Left hindlimb (tissue), 1 donor: ENCODE measurements at regions not wholly inside any gene's neighbourhood (a gene's known extent, or its start where the extent isn't known, plus 50 kb on each side); places are given as distances from the start of the nearest gene placed in this dataset.
A peak's percentile ranks its signal among the peaks of the same experiment; 100 is the strongest.
"Not testable (repeated sequence)": the region's sequence is repeated elsewhere in the genome, so short reads cannot be mapped to it uniquely, and the experiment has no call there.

Experiments
- DNase-seq: peaks from one replicate; pipeline ENCODE4 v3.0.0-alpha.2; 2018

DNA sequence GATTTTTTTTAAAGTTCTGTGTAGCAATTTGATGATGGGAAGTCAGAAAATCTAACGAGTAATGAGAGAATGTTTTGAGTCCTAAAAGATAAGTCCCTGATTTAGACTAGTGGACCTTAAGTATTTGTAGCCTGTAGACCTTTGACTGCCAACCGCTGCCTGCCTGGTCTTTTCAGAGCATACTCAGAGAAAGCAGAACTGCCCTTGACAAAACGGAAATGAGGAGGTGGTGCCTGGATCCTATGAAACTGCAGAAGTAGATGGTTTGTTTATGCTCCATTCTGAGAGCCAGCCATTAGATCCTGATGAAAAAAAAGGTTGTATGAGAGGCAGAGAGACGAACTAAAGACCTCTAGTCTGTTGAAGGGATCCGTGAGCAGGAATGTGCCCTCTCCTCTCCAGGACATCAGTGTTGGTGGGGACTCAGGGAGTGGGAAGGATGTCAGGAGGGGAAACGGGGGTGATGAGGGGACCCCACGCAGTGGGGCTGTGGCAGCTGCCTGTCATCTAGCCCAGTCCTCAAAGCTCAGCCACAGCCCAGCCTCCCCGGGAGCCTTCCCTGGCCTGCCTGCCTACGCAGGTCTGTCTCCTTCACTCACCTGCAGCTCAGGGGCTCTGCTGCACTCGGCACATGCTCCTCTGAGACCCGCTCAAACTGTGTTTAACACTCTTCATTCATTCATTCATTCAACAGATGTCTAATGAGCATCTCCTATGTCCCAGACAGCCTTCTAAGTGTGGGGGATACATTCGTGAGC, 447.5 kb downstream of the AACS start:
- no peak for DNase-seq

DNA sequence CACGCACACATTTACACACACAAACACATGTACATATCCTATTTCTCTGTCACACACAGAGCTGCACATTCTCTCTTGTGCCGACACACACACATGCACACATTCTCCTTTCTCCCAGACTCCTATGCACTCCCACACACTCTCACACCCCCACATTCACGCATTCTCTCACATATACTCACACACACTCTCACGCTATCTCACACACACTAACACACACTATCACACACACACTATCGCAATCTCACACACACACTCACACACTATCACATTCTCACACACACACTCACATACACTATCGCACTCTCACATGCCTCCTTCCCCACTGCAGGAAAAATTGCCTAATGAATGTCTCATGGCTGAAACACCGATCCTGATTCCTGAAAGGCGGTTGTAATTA, 450.7 kb downstream of the AACS start:
- DNase-seq, result no peak

- DNase-seq, result peak; percentile 40
These were observed 452.8 kb downstream of the AACS start for GRCh38 chr12:125518074-125518473.

GRCh38 chr12:125519026-125519651, 453.9 kb downstream of the AACS start:
- no peak for DNase-seq

DNA sequence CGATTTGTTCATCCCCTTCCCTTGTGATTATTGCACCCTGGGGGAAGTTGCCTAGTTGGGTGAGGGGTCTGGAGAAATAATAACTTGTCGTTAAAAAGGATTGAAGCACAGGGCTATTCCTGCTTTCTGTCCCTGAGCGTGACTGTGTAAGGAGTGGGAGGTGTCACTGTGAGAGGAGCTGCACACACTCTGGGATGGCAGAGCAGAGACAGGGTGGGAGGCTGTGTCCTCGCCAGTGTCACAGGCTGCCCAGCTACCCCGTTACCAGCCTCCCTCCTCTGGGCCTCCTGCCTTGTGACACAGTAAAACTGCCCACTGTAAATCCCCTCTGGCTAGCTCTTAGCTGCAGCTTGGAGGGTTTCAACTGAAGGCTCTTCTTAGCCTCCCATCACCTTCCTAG, 460.6 kb downstream of the AACS start:
- DNase-seq, result no peak

DNA sequence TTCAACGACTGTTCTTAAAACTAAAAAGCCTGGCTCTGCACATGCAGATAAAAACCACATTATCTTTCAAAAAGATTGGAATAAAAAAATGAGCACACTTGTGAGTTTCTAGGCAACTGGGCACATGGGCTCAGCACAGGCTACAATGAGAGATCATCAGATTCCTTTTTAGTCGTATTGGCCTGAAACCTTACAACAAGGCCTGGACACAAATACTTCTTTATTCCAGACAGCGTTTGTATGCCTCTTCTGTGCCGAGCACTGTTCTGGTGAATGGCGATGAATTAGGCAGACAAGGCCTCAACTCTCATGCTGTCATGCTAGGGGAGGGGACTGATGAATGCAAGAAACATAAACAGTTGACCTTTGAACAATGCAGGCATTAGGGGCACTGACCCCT, 463.0 kb downstream of the AACS start:
- no peak for DNase-seq

- DNase-seq, result no peak
These were observed 465.0 kb downstream of the AACS start for GRCh38 chr12:125530201-125530600.

GRCh38 chr12:125530876-125531275, 465.6 kb downstream of the AACS start:
- no peak for DNase-seq

GRCh38 chr12:125531574-125531973, 466.3 kb downstream of the AACS start:
- DNase-seq, result no peak

DNA sequence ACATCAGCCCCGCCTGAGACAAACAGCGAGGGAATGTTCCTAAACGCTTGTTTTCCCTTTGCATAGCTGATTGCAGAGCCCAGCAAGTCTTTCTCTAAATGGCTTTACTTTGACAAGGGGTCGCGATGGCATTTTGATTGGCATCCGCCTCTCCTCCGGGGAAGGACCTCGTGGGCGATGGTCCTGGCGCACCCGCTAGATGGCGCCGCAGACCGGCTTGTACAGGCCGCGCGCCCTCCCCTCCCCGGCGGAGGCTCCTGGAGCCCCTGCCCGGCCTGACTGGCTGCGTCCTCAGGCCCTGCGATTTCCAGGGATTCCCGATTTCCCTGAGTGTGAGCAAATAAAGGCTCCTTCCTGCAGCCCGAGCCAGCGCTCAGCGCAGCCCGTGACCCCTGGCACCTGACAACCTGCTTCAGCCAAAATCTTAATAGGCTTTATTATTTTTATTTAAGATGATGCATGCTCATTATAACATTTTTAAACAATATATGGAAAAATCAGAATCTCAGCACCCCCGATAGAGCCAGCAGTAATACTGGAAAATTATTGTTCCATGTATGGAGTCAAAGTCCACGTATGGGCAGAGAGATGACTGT, 468.3 kb downstream of the AACS start:
- peak; percentile 36 for DNase-seq

GRCh38 chr12:125538401-125539199, 473.4 kb downstream of the AACS start:
- no peak for DNase-seq

DNA sequence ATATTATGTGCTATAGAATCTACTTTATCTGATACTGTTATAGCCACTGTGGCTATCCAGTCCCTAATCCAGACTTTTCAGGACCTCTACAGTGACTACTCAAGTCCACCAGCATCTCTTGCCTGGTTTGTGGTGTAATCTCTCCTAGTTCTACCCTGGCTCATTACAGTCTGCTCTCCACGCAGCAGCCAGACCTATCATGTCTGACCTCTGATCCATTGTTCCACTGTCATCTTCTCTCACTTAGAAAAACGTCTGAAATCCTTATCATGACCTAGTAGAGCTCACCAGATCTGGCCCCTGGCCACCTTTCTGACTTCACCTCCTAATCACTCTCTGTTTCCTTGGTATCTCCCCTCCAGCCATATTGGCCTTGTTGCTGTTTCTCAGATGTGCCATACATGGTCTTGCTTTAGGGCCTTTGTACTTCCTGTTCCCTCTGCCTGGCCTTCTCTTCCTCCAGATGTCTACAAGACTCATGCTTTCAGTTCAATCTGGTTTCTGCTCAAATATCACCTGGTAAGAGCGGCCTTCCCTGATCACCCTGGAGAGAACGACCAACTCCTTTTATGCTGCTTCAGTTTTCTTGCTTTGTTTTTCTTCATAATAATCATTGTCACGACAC, 475.5 kb downstream of the AACS start:
- DNase-seq, result no peak

DNA sequence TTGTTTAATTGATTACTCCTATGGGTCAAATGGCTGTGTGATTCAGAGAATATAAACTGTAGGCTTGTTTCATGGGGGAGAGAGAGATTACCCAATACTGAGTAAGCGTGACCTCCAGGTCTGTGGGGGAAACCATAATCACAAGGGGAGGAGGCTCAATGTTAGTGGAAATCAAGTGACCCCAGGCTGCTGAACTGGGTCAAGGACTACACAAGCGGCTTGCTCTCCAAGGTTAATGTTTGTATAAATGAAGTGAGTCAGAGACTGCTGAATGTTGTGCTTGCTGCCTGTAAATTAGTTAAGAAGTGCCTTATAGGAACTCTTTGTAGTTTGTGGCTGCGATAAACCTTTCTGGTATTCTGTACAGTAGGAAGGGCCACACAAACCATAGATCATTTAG, 479.7 kb downstream of the AACS start:
- no peak for DNase-seq

GRCh38 chr12:125549171-125549570, 483.9 kb downstream of the AACS start:
- DNase-seq, result no peak

DNA sequence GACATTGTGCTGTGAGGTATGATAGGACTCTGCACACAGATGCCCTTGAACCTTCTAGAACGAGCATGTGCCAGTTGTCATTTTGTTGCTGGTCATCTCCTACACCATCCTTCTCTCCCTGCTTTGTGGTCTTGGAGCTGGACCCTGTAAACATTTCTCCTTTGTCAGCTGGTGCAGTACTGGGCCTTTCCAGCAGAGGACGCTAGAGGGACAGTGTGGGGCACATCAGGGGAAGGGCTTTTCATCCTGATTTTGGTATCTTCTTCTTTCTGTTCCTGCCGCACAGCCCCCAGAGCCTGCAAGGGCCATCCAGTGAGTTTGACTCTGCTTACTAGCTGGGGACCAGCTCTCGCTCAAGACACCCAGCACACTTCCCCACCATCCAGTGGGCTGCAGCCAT, 484.6 kb downstream of the AACS start:
- DNase-seq, result no peak

DNA sequence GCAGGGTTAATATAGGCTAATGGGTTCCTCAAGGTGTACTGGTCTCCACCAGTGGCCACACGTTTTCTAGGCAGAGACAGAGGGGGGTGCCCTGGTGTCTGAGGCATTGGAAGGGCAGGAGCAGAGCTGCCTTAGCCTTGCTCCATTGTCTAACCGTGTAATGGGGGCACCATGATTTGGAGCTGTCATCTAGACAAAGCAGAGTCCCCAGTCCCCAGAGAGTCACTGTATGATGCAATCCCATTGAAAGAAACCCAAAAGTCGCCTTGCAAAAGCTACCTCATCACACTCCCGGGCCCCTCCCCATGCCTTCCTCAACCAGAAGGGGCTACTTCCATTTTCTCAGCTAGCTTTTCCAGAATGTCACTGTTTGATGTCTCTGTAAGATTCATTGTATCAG, 487.1 kb downstream of the AACS start:
- DNase-seq, result no peak

GRCh38 chr12:125561008-125561407, 495.8 kb downstream of the AACS start:
- DNase-seq, result not testable (repeated sequence)

DNA sequence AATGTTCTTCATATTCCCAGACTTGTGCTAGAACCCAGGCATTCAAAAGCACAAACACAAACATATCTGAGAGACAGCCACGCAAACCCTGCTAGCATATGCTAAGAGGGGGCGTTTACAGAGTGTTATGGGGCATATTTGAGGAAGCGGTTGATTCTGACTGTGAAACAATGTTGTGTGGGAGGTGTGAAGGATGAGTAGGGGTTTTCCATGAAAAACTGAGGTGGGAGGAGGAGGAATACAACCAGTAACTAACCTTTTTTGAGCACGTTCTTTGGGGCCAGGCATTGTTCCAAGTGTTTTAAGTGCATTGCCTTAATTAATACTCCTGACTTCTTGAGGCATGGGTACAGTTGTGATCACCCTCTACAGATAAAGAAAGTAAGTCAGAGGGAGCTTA, 499.5 kb downstream of the AACS start:
- no peak for DNase-seq

DNA sequence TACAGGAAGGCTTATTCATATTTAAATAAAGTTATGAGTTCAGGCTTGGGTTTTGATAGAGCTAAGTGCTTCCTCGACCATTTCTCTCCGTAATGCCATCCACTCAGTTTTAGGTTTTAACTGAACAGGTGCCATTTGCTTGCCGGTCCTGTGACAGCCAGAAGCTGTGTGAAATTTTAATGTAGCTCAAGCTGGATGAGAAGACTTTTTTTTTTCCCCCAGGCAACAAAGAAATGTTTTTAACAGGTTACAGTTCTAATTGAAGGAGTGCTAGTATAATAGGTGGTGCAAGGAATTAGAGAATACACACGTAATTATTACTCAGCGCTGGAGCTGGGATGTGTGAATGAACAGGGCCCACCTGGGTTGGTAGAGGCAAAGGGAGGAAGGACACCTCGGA, 502.3 kb downstream of the AACS start:
- DNase-seq, result no peak

DNA sequence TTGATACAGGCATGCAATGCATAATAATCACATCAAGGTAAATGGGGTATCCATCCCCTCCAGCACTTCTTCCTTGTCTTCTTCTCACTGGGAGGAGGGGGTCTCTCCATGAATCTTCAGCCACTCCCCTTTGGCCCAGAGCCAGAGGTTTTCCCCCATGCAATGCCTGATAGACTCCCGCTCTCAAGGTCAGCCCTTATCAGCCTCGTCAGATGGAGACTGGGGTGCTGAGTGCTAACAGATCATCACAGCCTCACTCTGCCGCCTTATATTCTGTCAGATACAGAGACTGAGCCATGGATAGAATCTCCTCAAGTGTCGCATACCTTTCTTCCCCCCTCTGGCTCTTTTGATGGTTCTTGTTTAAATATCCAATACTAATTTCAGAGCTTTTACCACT, 503.1 kb downstream of the AACS start:
- no peak for DNase-seq

GRCh38 chr12:125573271-125573670, 508.0 kb downstream of the AACS start:
- no peak for DNase-seq

GRCh38 chr12:125577334-125577733, 512.1 kb downstream of the AACS start:
- DNase-seq, result no peak

GRCh38 chr12:125579916-125580315, 514.7 kb downstream of the AACS start:
- no peak for DNase-seq
